ENCODE measurements at regions not wholly inside any gene's neighbourhood (a gene's known extent, or its start where the extent isn't known, plus 50 kb on each side); places are given as distances from the start of the nearest gene placed in this dataset.

GRCh38 chr14:83196236-83196635, 1662.6 kb upstream of the SEL1L start:
- Histone ChIP-seq H3K9ac (no peak overlapping the region), H3K27me3 (ENCODE audit: control insufficient read depth, insufficient read depth, low read length) (no peaks in the 10 kb centered on the region), H3K36me3 (ENCODE audit: control insufficient read depth, insufficient read depth, low read length) (no peaks in the 10 kb centered on the region), H3K4me2 (ENCODE audit: low read length) (no peak overlapping the region), H3K79me2 (no peaks in the 10 kb centered on the region), H3K27ac (no peak overlapping the region), H2AFZ (no peak overlapping the region), H3K9me3 (ENCODE audit: control insufficient read depth, low read length) (no peaks in the 10 kb centered on the region), H3K4me1 (no peaks in the 10 kb centered on the region), H3K4me3 (ENCODE audit: low read depth, low read length) (no peak overlapping the region)
- TF ChIP-seq, protein P1, sequence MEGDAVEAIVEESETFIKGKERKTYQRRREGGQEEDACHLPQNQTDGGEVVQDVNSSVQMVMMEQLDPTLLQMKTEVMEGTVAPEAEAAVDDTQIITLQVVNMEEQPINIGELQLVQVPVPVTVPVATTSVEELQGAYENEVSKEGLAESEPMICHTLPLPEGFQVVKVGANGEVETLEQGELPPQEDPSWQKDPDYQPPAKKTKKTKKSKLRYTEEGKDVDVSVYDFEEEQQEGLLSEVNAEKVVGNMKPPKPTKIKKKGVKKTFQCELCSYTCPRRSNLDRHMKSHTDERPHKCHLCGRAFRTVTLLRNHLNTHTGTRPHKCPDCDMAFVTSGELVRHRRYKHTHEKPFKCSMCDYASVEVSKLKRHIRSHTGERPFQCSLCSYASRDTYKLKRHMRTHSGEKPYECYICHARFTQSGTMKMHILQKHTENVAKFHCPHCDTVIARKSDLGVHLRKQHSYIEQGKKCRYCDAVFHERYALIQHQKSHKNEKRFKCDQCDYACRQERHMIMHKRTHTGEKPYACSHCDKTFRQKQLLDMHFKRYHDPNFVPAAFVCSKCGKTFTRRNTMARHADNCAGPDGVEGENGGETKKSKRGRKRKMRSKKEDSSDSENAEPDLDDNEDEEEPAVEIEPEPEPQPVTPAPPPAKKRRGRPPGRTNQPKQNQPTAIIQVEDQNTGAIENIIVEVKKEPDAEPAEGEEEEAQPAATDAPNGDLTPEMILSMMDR (IDR thresholded peaks at IDR 0.05), result no peak

- Histone ChIP-seq H3K36me3 (ENCODE audit: control insufficient read depth, insufficient read depth, low read length) (no peaks in the 10 kb centered on the region), H2AFZ (no peak overlapping the region), H3K4me2 (ENCODE audit: low read length) (no peak overlapping the region), H3K4me1 (no peaks in the 10 kb centered on the region), H3K27ac (no peak overlapping the region), H3K79me2 (no peaks in the 10 kb centered on the region), H3K27me3 (ENCODE audit: control insufficient read depth, insufficient read depth, low read length) (no peaks in the 10 kb centered on the region), H3K9me3 (ENCODE audit: control insufficient read depth, low read length) (no peaks in the 10 kb centered on the region), H3K9ac (no peak overlapping the region), H3K4me3 (ENCODE audit: low read depth, low read length) (no peak overlapping the region)
- TF ChIP-seq, protein P1 (IDR thresholded peaks at IDR 0.05), result no peak
These were observed 1663.6 kb upstream of the SEL1L start for GRCh38 chr14:83197271-83197670.

GRCh38 chr14:83207550-83207949, 1673.9 kb upstream of the SEL1L start:
- Histone ChIP-seq H3K36me3 (ENCODE audit: control insufficient read depth, insufficient read depth, low read length) (no peaks in the 10 kb centered on the region), H3K9me3 (ENCODE audit: control insufficient read depth, low read length) (no peaks in the 10 kb centered on the region), H3K27ac (no peak overlapping the region)

DNA sequence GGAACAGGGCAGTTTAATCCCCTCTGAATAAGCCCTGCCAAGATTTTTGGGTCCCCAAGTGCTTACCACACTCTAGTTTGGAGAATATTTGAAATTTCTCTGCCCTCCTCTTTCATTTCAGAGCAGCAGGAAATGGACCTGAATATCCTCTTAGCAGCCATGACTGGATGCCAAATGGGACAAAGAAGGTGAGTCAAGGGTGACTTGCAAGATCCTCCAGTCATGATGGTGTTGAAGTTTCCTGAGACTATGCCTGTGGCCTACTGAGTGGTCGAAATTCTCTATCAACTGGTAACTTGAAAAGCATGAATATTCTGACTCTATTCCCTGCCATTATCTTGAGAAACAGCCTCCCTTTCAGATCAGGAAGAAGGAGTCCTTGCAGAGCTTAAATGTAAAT, 1674.7 kb upstream of the SEL1L start:
- Histone ChIP-seq H2AFZ (no peak overlapping the region), H3K27ac (no peak overlapping the region)

More at GRCh38 chr14:83207550-83207949, 1673.9 kb upstream of the SEL1L start:
- TF ChIP-seq, protein P1 (IDR thresholded peaks at IDR 0.05), result no peak
- Histone ChIP-seq H3K27me3 (ENCODE audit: control insufficient read depth, insufficient read depth, low read length) (no peaks in the 10 kb centered on the region), H3K4me2 (ENCODE audit: low read length) (no peak overlapping the region), H3K4me1 (no peaks in the 10 kb centered on the region), H3K9ac (no peak overlapping the region), H2AFZ (no peak overlapping the region), H3K79me2 (no peaks in the 10 kb centered on the region), H3K4me3 (ENCODE audit: low read depth, low read length) (no peak overlapping the region)

GRCh38 chr14:83217492-83217891, 1683.8 kb upstream of the SEL1L start:
- Histone ChIP-seq H3K27me3 (ENCODE audit: control insufficient read depth, insufficient read depth, low read length) (no peaks in the 10 kb centered on the region), H3K36me3 (ENCODE audit: control insufficient read depth, insufficient read depth, low read length) (no peaks in the 10 kb centered on the region), H3K4me3 (ENCODE audit: low read depth, low read length) (no peak overlapping the region), H2AFZ (no peak overlapping the region), H3K9me3 (ENCODE audit: control insufficient read depth, low read length) (no peaks in the 10 kb centered on the region), H3K4me1 (no peaks in the 10 kb centered on the region), H3K27ac (no peak overlapping the region), H3K9ac (no peak overlapping the region), H3K79me2 (no peaks in the 10 kb centered on the region), H3K4me2 (ENCODE audit: low read length) (no peak overlapping the region)
- TF ChIP-seq, protein P1 (IDR thresholded peaks at IDR 0.05), result no peak

More for the DNA sequence above, 1674.7 kb upstream of the SEL1L start:
- no peaks in the 10 kb centered on the region for H3K4me1 ChIP-seq
- no peak overlapping the region for H3K9ac ChIP-seq
- H3K27me3 ChIP-seq (ENCODE audit: control insufficient read depth, insufficient read depth, low read length), result no peaks in the 10 kb centered on the region
- H3K79me2 ChIP-seq, result no peaks in the 10 kb centered on the region
- H3K4me3 ChIP-seq (ENCODE audit: low read depth, low read length), result no peak overlapping the region
- TF ChIP-seq, protein P1 (IDR thresholded peaks at IDR 0.05), result no peak
- H3K36me3 ChIP-seq (ENCODE audit: control insufficient read depth, insufficient read depth, low read length), result no peaks in the 10 kb centered on the region
- H3K4me2 ChIP-seq (ENCODE audit: low read length), result no peak overlapping the region
- no peaks in the 10 kb centered on the region for H3K9me3 ChIP-seq (ENCODE audit: control insufficient read depth, low read length)
